Activated T-helper 1 cell treated with anti-CD3 and anti-CD28 coated beads, Interleukin-12 subunit alpha, Interleukin-12 subunit beta, Interleukin-2, Interleukin-4 antibody, amounts not matched to agents 30 ng/mL and 10 ng/mL and 1 ng/mL, durations not matched to agents 14 hours and 24 hours and 36 hours (primary cell): ENCODE measurements at regions not wholly inside any gene's neighbourhood (a gene's known extent, or its start where the extent isn't known, plus 50 kb on each side); places are given as distances from the start of the nearest gene placed in this dataset.
A peak's percentile ranks its signal among the peaks of the same experiment; 100 is the strongest.

ENCODE experiments used
- DNase-seq: peaks from one replicate; pipeline ENCODE4 v3.0.0; 2021; ENCODE audit warnings: low spot score
- H3K27ac Mint-ChIP-seq: one replicate; pipeline ENCODE4 v1.8.0; 2021; ENCODE audit warnings: mild to moderate bottlenecking, mixed read lengths
- H3K27me3 Mint-ChIP-seq: one replicate; pipeline ENCODE4 v1.8.0; 2022; ENCODE audit warnings: mild to moderate bottlenecking, moderate library complexity, mixed read lengths; ENCODE audit not compliant: insufficient read depth
- H3K36me3 Mint-ChIP-seq: one replicate; pipeline ENCODE4 v1.8.0; 2021; ENCODE audit warnings: low read depth, mixed read lengths
- H3K4me1 Mint-ChIP-seq: one replicate; pipeline ENCODE4 v1.8.0; 2021; ENCODE audit warnings: low read depth, mixed read lengths
- H3K4me3 Mint-ChIP-seq: one replicate; pipeline ENCODE4 v1.8.0; 2021; ENCODE audit warnings: mild to moderate bottlenecking, moderate library complexity, mixed read lengths
- H3K9me3 Mint-ChIP-seq: one replicate; pipeline ENCODE4 v1.8.0; 2021; ENCODE audit warnings: mixed read lengths
- intact Hi-C: fragments of 100-400 bp; cut with micrococcal nuclease; formaldehyde crosslinking; loops from one replicate; pipeline ENCODE4 v1.15.1; 2024

GRCh38 chr22:22810018-22810427 is 77.6 kb upstream of the IGLL5 start:
- H3K27ac Mint-ChIP-seq = no peak overlapping the region
- no peak overlapping the region for H3K4me3 Mint-ChIP-seq
- peak; percentile 45 for DNase-seq
- peaks cover 26% of the 10 kb centered on the region for H3K27me3 Mint-ChIP-seq
- no peaks in the 10 kb centered on the region for H3K9me3 Mint-ChIP-seq
- no peaks in the 10 kb centered on the region for H3K4me1 Mint-ChIP-seq
- intact Hi-C loops = loop anchor here (1.0 kb wide), 1 partner anchor 67 kb away; no protein-coding TSS in a partner anchor
- no peaks in the 10 kb centered on the region for H3K36me3 Mint-ChIP-seq

- intact Hi-C loops = loop anchor here (1.0 kb wide), 1 partner anchor 67 kb away; no protein-coding TSS in a partner anchor
- Mint-ChIP-seq H3K9me3 (no peaks in the 10 kb centered on the region), H3K27ac (no peak overlapping the region), H3K27me3 (peaks cover 24% of the 10 kb centered on the region), H3K4me1 (peaks cover under 1% of the 10 kb centered on the region), H3K4me3 (no peak overlapping the region), H3K36me3 (no peaks in the 10 kb centered on the region)
- no peak for DNase-seq
Observed at GRCh38 chr22:22810471-22810870, 77.1 kb upstream of the IGLL5 start.

- Mint-ChIP-seq H3K4me3 (no peak overlapping the region), H3K36me3 (no peaks in the 10 kb centered on the region), H3K4me1 (peaks cover 9% of the 10 kb centered on the region), H3K9me3 (no peaks in the 10 kb centered on the region), H3K27ac (no peak overlapping the region), H3K27me3 (peaks cover 22% of the 10 kb centered on the region)
- intact Hi-C loops = no loop called here
- no peak for DNase-seq
Observed at GRCh38 chr22:22811016-22812009, 76.3 kb upstream of the IGLL5 start.

- intact Hi-C loops = no loop called here
Observed at GRCh38 chr22:22812031-22812905, 75.3 kb upstream of the IGLL5 start.

GRCh38 chr22:22813126-22814075 is 74.2 kb upstream of the IGLL5 start:
- peaks cover 8% of the 10 kb centered on the region for H3K27me3 Mint-ChIP-seq
- no peaks in the 10 kb centered on the region for H3K9me3 Mint-ChIP-seq
- H3K27ac Mint-ChIP-seq = no peak overlapping the region
- no peak for DNase-seq
- H3K4me3 Mint-ChIP-seq = no peak overlapping the region
- intact Hi-C loops = no loop called here
- H3K4me1 Mint-ChIP-seq = peaks cover 30% of the 10 kb centered on the region
- no peaks in the 10 kb centered on the region for H3K36me3 Mint-ChIP-seq

More at GRCh38 chr22:22812031-22812905, 75.3 kb upstream of the IGLL5 start:
- H3K4me3 Mint-ChIP-seq = no peak overlapping the region
- no peak overlapping the region for H3K27ac Mint-ChIP-seq
- peaks cover 14% of the 10 kb centered on the region for H3K27me3 Mint-ChIP-seq
- H3K4me1 Mint-ChIP-seq = peaks cover 19% of the 10 kb centered on the region
- no peaks in the 10 kb centered on the region for H3K36me3 Mint-ChIP-seq
- no peak for DNase-seq
- no peaks in the 10 kb centered on the region for H3K9me3 Mint-ChIP-seq

- Mint-ChIP-seq H3K9me3 (no peaks in the 10 kb centered on the region), H3K4me3 (no peak overlapping the region), H3K27ac (no peak overlapping the region), H3K36me3 (no peaks in the 10 kb centered on the region), H3K4me1 (peaks cover 45% of the 10 kb centered on the region), H3K27me3 (peaks cover 1% of the 10 kb centered on the region)
- no peak for DNase-seq
- intact Hi-C loops = no loop called here
Observed at GRCh38 chr22:22814666-22815396, 72.8 kb upstream of the IGLL5 start.

- Mint-ChIP-seq H3K27ac (no peak overlapping the region), H3K36me3 (no peaks in the 10 kb centered on the region), H3K4me1 (peaks cover 52% of the 10 kb centered on the region), H3K9me3 (no peaks in the 10 kb centered on the region), H3K27me3 (peaks cover 1% of the 10 kb centered on the region), H3K4me3 (no peak overlapping the region)
- no peak for DNase-seq
- intact Hi-C loops = no loop called here
Observed at GRCh38 chr22:22815397-22816170, 72.0 kb upstream of the IGLL5 start.

- Mint-ChIP-seq H3K4me3 (no peak overlapping the region), H3K36me3 (no peaks in the 10 kb centered on the region), H3K9me3 (no peaks in the 10 kb centered on the region), H3K4me1 (peaks cover 58% of the 10 kb centered on the region), H3K27me3 (peaks cover 1% of the 10 kb centered on the region), H3K27ac (no peak overlapping the region)
- DNase-seq = no peak
- intact Hi-C loops = no loop called here
Observed at GRCh38 chr22:22816171-22816514, 71.5 kb upstream of the IGLL5 start.

- peaks cover 1% of the 10 kb centered on the region for H3K27me3 Mint-ChIP-seq
- no peaks in the 10 kb centered on the region for H3K36me3 Mint-ChIP-seq
- H3K27ac Mint-ChIP-seq = no peak overlapping the region
- H3K4me3 Mint-ChIP-seq = no peak overlapping the region
- intact Hi-C loops = no loop called here
- DNase-seq = no peak
- no peaks in the 10 kb centered on the region for H3K9me3 Mint-ChIP-seq
- peaks cover 65% of the 10 kb centered on the region for H3K4me1 Mint-ChIP-seq
Observed at GRCh38 chr22:22816766-22817410, 70.7 kb upstream of the IGLL5 start.

- Mint-ChIP-seq H3K4me1 (peaks cover 73% of the 10 kb centered on the region), H3K4me3 (no peak overlapping the region), H3K27ac (no peak overlapping the region), H3K36me3 (no peaks in the 10 kb centered on the region), H3K9me3 (no peaks in the 10 kb centered on the region), H3K27me3 (peaks cover 1% of the 10 kb centered on the region)
- intact Hi-C loops = no loop called here
- no peak for DNase-seq
Observed at GRCh38 chr22:22817468-22818201, 70.0 kb upstream of the IGLL5 start.
